Esophagus muscularis mucosa (tissue), 4 donors: ENCODE measurements at regions not wholly inside any gene's neighbourhood (a gene's known extent, or its start where the extent isn't known, plus 50 kb on each side); places are given as distances from the start of the nearest gene placed in this dataset.

Source experiments
- DNase-seq: peaks from one replicate; pipeline ENCODE4 v3.0.0-alpha.2; 2017; ENCODE audit errors: extremely low spot score
- H3K27ac ChIP-seq, 4 donors: fragments of 200-600 bp; sonication (generic); replicated peaks in 1 of 4; 1 replicate in 3 of 4; 2 replicates in 1 of 4; pipeline ENCODE4 v1.5.1; 2016 to 2019; ENCODE audit warnings: mild to moderate bottlenecking in 1 of 4
- H3K27me3 ChIP-seq, 4 donors: fragments of 200-600 bp; sonication (generic); one replicate each; pipeline versions ENCODE4 v1.5.1 to v1.6.0; 2016 to 2019
- H3K36me3 ChIP-seq, 4 donors: fragments of 200-600 bp; sonication (generic); one replicate each; pipeline ENCODE4 v1.5.1; 2016 to 2019
- H3K4me1 ChIP-seq, 4 donors: fragments of 200-600 bp; sonication (generic); one replicate each; pipeline ENCODE4 v1.5.1; 2016 to 2019
- H3K4me3 ChIP-seq, 4 donors: fragments of 200-600 bp; sonication (generic); 1 replicate in 2 of 4; 2 replicates in 2 of 4; pipeline ENCODE4 v1.5.1; 2016 to 2019; ENCODE audit warnings: mild to moderate bottlenecking in 4 of 4, moderate library complexity in 1 of 4
- H3K9me3 ChIP-seq, 4 donors: fragments of 200-600 bp; sonication (generic); 1 replicate in 3 of 4; 2 replicates in 1 of 4; pipeline ENCODE4 v1.5.1; 2016 to 2019
- CTCF ChIP-seq, 3 experiments: fragments of 200-600 bp in 2 of 3; fragments of 450-650 bp in 1 of 3; sonication (generic) in 2 of 3; IDR thresholded peaks; one replicate each; pipeline ENCODE4 v1.5.1; 2017 to 2019; ENCODE audit warnings: antibody characterized with exemption in 3 of 3, mild to moderate bottlenecking in 2 of 3, moderate library complexity in 1 of 3
- EP300 ChIP-seq: sonication (generic); formaldehyde crosslinking; IDR thresholded peaks from one replicate; pipeline ENCODE4 v1.6.1; 2017; ENCODE audit warnings: antibody characterized with exemption
- POLR2A ChIP-seq: fragments of 450-650 bp; IDR thresholded peaks from one replicate; pipeline ENCODE4 v1.6.1; 2017; ENCODE audit warnings: antibody characterized with exemption, moderate library complexity, mild to moderate bottlenecking, low read depth
- POLR2AphosphoS5 ChIP-seq, 2 donors: sonication (generic); formaldehyde crosslinking; IDR thresholded peaks; one replicate each; pipeline ENCODE4 v1.6.1; 2017; ENCODE audit warnings: antibody characterized with exemption in 2 of 2
- WGBS: methylation state at CpG from one replicate; pipeline ENCODE4 v1.1.5; 2018; 5-methylcytosine and 5-hydroxymethylcytosine counted together
- intact Hi-C: fragments of 100-400 bp; cut with DNase I; formaldehyde crosslinking; loops from one replicate; pipeline ENCODE4 v1.15.1; 2023

GRCh38 chr2:239878686-239879085 lies 146.5 kb downstream of the NDUFA10 start:
- H3K27ac ChIP-seq: no peak overlapping the region
- H3K4me3 ChIP-seq: no peak overlapping the region
- no peaks in the 10 kb centered on the region for H3K27me3 ChIP-seq
- TF ChIP-seq POLR2AphosphoS5 (IDR thresholded peaks at IDR 0.05): no peak
- no peak for TF ChIP-seq CTCF (IDR thresholded peaks at IDR 0.05)
- no peak for TF ChIP-seq POLR2A
- no peak for TF ChIP-seq EP300
- WGBS: 94% methylated on average over 5 of the region's 5 CpGs
- H3K4me1 ChIP-seq: peaks cover 5 to 21% (median 18%) of the 10 kb centered on the region in 4 donors
- H3K9me3 ChIP-seq: peaks cover 0 to 3% (median 0%) of the 10 kb centered on the region in 4 donors
- H3K36me3 ChIP-seq: no peaks in the 10 kb centered on the region
- intact Hi-C loops: no loop called here
- DNase-seq: peak; percentile 34

GRCh38 chr2:239876948-239877289 lies 148.2 kb downstream of the NDUFA10 start:
- DNase-seq: peak; percentile 53
- H3K27ac ChIP-seq: no peak overlapping the region
- peaks cover 4 to 16% (median 11%) of the 10 kb centered on the region in 4 donors for H3K4me1 ChIP-seq
- WGBS: 95% methylated on average over 5 of the region's 5 CpGs
- no peaks in the 10 kb centered on the region for H3K27me3 ChIP-seq
- no peaks in the 10 kb centered on the region for H3K9me3 ChIP-seq
- no peaks in the 10 kb centered on the region for H3K36me3 ChIP-seq
- H3K4me3 ChIP-seq: no peak overlapping the region
- intact Hi-C loops: no loop called here
- TF ChIP-seq EP300 (no peak), POLR2A (no peak), CTCF (IDR thresholded peaks at IDR 0.05) (no peak), POLR2AphosphoS5 (IDR thresholded peaks at IDR 0.05) (no peak)

GRCh38 chr2:239876271-239876947 lies 148.7 kb downstream of the NDUFA10 start:
- H3K36me3 ChIP-seq: no peaks in the 10 kb centered on the region
- intact Hi-C loops: no loop called here
- no peaks in the 10 kb centered on the region for H3K9me3 ChIP-seq
- no peak overlapping the region for H3K4me3 ChIP-seq
- H3K4me1 ChIP-seq: peaks cover 0 to 11% (median 6%) of the 10 kb centered on the region in 4 donors
- no peak for TF ChIP-seq POLR2A
- TF ChIP-seq EP300: no peak
- no peaks in the 10 kb centered on the region for H3K27me3 ChIP-seq
- WGBS: 82% methylated on average over 18 of the region's 18 CpGs
- H3K27ac ChIP-seq: no peak overlapping the region
- DNase-seq: peak; percentile 53

GRCh38 chr2:239874636-239875356 lies 150.3 kb downstream of the NDUFA10 start:
- DNase-seq: peak; percentile 57
- H3K4me1 ChIP-seq: peaks cover 0 to 4% (median 0%) of the 10 kb centered on the region in 4 donors
- intact Hi-C loops: no loop called here

More at GRCh38 chr2:239874636-239875356, 150.3 kb downstream of the NDUFA10 start:
- H3K9me3 ChIP-seq: no peaks in the 10 kb centered on the region
- no peak overlapping the region for H3K27ac ChIP-seq
- no peak for TF ChIP-seq EP300
- TF ChIP-seq POLR2A: no peak
- TF ChIP-seq CTCF (IDR thresholded peaks at IDR 0.05): no peak
- TF ChIP-seq POLR2AphosphoS5 (IDR thresholded peaks at IDR 0.05): no peak
- H3K27me3 ChIP-seq: no peaks in the 10 kb centered on the region
- H3K36me3 ChIP-seq: no peaks in the 10 kb centered on the region
- H3K4me3 ChIP-seq: no peak overlapping the region
- WGBS: 83% methylated on average over 11 of the region's 12 CpGs
